ENCODE measurements at regions not wholly inside any gene's neighbourhood (a gene's known extent, or its start where the extent isn't known, plus 50 kb on each side); places are given as distances from the start of the nearest gene placed in this dataset.

GRCh38 chr4:36771411-36772153, 473.0 kb upstream of the NWD2 start:
- H3K9me3 Mint-ChIP-seq (ENCODE audit: unreplicated experiment), result no peaks in the 10 kb centered on the region
- Histone ChIP-seq H3K9me3 (no peaks in the 10 kb centered on the region), H3K27me3 (replicated peaks; ENCODE audit: control insufficient read depth, insufficient read depth, low read length) (no peaks in the 10 kb centered on the region), H3K4me1 (no peaks in the 10 kb centered on the region), H3K36me3 (ENCODE audit: control insufficient read depth, insufficient read depth, low read length) (no peaks in the 10 kb centered on the region), H3K4me3 (ENCODE audit: low read depth, low read length) (no peak overlapping the region)
- peaks cover 2% of the 10 kb centered on the region for H3K27me3 Mint-ChIP-seq (ENCODE audit: insufficient read depth, unreplicated experiment)
- H3K27ac Mint-ChIP-seq (ENCODE audit: unreplicated experiment), result no peak overlapping the region
- no peak overlapping the region for H3K4me3 Mint-ChIP-seq (ENCODE audit: unreplicated experiment)
- intact Hi-C loops (cut with micrococcal nuclease; ENCODE audit: unreplicated experiment), result no loop called here
- ChIA-PET POLR2A (no interaction called here), CTCF (no interaction called here)
- H3K4me1 Mint-ChIP-seq (ENCODE audit: low read depth, unreplicated experiment), result no peaks in the 10 kb centered on the region
- no TSS peak for BruUV-seq (replicated peaks)
- no peak for TF ChIP-seq CTCF (IDR thresholded peaks at IDR 0.05; ENCODE audit: insufficient read depth in 1 of 2, low read depth in 1 of 2, low read length in 1 of 2, severe bottlenecking in 1 of 2, unreplicated experiment in 1 of 2)
- no peaks in the 10 kb centered on the region for H3K36me3 Mint-ChIP-seq (ENCODE audit: insufficient read depth, unreplicated experiment)
- no peak for DNase-seq

- ChIA-PET POLR2A (no interaction called here), CTCF (no interaction called here)
- Histone ChIP-seq H3K4me1 (no peaks in the 10 kb centered on the region), H3K36me3 (ENCODE audit: control insufficient read depth, insufficient read depth, low read length) (no peaks in the 10 kb centered on the region), H3K27me3 (replicated peaks; ENCODE audit: control insufficient read depth, insufficient read depth, low read length) (no peaks in the 10 kb centered on the region), H3K4me3 (ENCODE audit: low read depth, low read length) (no peak overlapping the region), H3K9me3 (no peaks in the 10 kb centered on the region)
- intact Hi-C loops (cut with micrococcal nuclease; ENCODE audit: unreplicated experiment), result no loop called here
- Mint-ChIP-seq H3K27ac (ENCODE audit: unreplicated experiment) (no peak overlapping the region), H3K36me3 (ENCODE audit: insufficient read depth, unreplicated experiment) (no peaks in the 10 kb centered on the region), H3K27me3 (ENCODE audit: insufficient read depth, unreplicated experiment) (peaks cover 2% of the 10 kb centered on the region), H3K9me3 (ENCODE audit: unreplicated experiment) (no peaks in the 10 kb centered on the region), H3K4me3 (ENCODE audit: unreplicated experiment) (no peak overlapping the region), H3K4me1 (ENCODE audit: low read depth, unreplicated experiment) (no peaks in the 10 kb centered on the region)
- no TSS peak for BruUV-seq (replicated peaks)
- no peak for DNase-seq
- no peak for TF ChIP-seq CTCF (IDR thresholded peaks at IDR 0.05; ENCODE audit: insufficient read depth in 1 of 2, low read depth in 1 of 2, low read length in 1 of 2, severe bottlenecking in 1 of 2, unreplicated experiment in 1 of 2)
Observed at GRCh38 chr4:36772154-36772516, 472.4 kb upstream of the NWD2 start.

GRCh38 chr4:36773467-36773866, 471.1 kb upstream of the NWD2 start:
- no TSS peak for BruUV-seq (replicated peaks)
- no peaks in the 10 kb centered on the region for H3K36me3 Mint-ChIP-seq (ENCODE audit: insufficient read depth, unreplicated experiment)
- no peaks in the 10 kb centered on the region for H3K9me3 Mint-ChIP-seq (ENCODE audit: unreplicated experiment)
- ChIA-PET CTCF (no interaction called here), POLR2A (no interaction called here)
- Histone ChIP-seq H3K4me3 (ENCODE audit: low read depth, low read length) (no peak overlapping the region), H3K4me1 (no peaks in the 10 kb centered on the region), H3K27me3 (replicated peaks; ENCODE audit: control insufficient read depth, insufficient read depth, low read length) (no peaks in the 10 kb centered on the region), H3K36me3 (ENCODE audit: control insufficient read depth, insufficient read depth, low read length) (no peaks in the 10 kb centered on the region), H3K9me3 (no peaks in the 10 kb centered on the region)
- no peak for TF ChIP-seq CTCF (IDR thresholded peaks at IDR 0.05; ENCODE audit: insufficient read depth in 1 of 2, low read depth in 1 of 2, low read length in 1 of 2, severe bottlenecking in 1 of 2, unreplicated experiment in 1 of 2)
- no peak overlapping the region for H3K27ac Mint-ChIP-seq (ENCODE audit: unreplicated experiment)
- H3K4me3 Mint-ChIP-seq (ENCODE audit: unreplicated experiment), result no peak overlapping the region
- H3K27me3 Mint-ChIP-seq (ENCODE audit: insufficient read depth, unreplicated experiment), result peaks cover 4% of the 10 kb centered on the region
- no peak for DNase-seq
- intact Hi-C loops (cut with micrococcal nuclease; ENCODE audit: unreplicated experiment), result no loop called here
- no peaks in the 10 kb centered on the region for H3K4me1 Mint-ChIP-seq (ENCODE audit: low read depth, unreplicated experiment)

All from Caco-2 (cell line).